PC-9 (cell line): ENCODE measurements at regions not wholly inside any gene's neighbourhood (a gene's known extent, or its start where the extent isn't known, plus 50 kb on each side); places are given as distances from the start of the nearest gene placed in this dataset.

ENCODE experiments used
- EZH2 ChIP-seq: fragments of 200-600 bp; sonication (generic); IDR thresholded peaks from 2 replicates; pipeline ENCODE4 v1.8.0; 2017; ENCODE audit warnings: antibody characterized with exemption, low read depth
- TF ChIP-seq, protein P1 (sequence below): fragments of 200-600 bp; sonication (generic); conservative IDR thresholded peaks from 2 replicates; pipeline ENCODE4 v1.6.1; 2017; ENCODE audit warnings: mixed run types, antibody characterized with exemption, mild to moderate bottlenecking, moderate library complexity

GRCh38 chr15:81758818-81759284 is 287.0 kb downstream of the MEX3B start:
- TF ChIP-seq, protein P1, sequence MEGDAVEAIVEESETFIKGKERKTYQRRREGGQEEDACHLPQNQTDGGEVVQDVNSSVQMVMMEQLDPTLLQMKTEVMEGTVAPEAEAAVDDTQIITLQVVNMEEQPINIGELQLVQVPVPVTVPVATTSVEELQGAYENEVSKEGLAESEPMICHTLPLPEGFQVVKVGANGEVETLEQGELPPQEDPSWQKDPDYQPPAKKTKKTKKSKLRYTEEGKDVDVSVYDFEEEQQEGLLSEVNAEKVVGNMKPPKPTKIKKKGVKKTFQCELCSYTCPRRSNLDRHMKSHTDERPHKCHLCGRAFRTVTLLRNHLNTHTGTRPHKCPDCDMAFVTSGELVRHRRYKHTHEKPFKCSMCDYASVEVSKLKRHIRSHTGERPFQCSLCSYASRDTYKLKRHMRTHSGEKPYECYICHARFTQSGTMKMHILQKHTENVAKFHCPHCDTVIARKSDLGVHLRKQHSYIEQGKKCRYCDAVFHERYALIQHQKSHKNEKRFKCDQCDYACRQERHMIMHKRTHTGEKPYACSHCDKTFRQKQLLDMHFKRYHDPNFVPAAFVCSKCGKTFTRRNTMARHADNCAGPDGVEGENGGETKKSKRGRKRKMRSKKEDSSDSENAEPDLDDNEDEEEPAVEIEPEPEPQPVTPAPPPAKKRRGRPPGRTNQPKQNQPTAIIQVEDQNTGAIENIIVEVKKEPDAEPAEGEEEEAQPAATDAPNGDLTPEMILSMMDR: no peak
- no peak for TF ChIP-seq EZH2
